H9 (cell line): ENCODE measurements at regions not wholly inside any gene's neighbourhood (a gene's known extent, or its start where the extent isn't known, plus 50 kb on each side); places are given as distances from the start of the nearest gene placed in this dataset.

Experiments used
- DNase-seq: peaks from one replicate; pipeline ENCODE4 v3.0.0-alpha.2; 2017
- H2AFZ ChIP-seq: one replicate; pipeline ENCODE4 v1.6.1; 2013; ENCODE audit warnings: mild to moderate bottlenecking, low read length, control low read depth, moderate library complexity
- H2AK5ac ChIP-seq: 2 replicates; pipeline ENCODE4 v1.6.1; 2013; ENCODE audit warnings: low read length, control low read depth, mixed read lengths; ENCODE audit not compliant: insufficient read length
- H2BK120ac ChIP-seq: one replicate; pipeline ENCODE4 v1.6.1; 2013; ENCODE audit warnings: low read depth, mild to moderate bottlenecking, low read length, control low read depth, inconsistent platforms; ENCODE audit not compliant: poor library complexity, severe bottlenecking
- H2BK12ac ChIP-seq: 2 replicates; pipeline ENCODE4 v1.6.1; 2013; ENCODE audit warnings: low read length, control low read depth, mixed read lengths, low read depth; ENCODE audit not compliant: insufficient read length
- H2BK15ac ChIP-seq: 2 replicates; pipeline ENCODE4 v1.6.1; 2013; ENCODE audit warnings: low read depth, low read length, control low read depth
- H2BK20ac ChIP-seq: one replicate; pipeline ENCODE4 v1.6.1; 2013; ENCODE audit warnings: low read depth, mild to moderate bottlenecking, low read length, control low read depth, inconsistent platforms; ENCODE audit not compliant: poor library complexity, severe bottlenecking
- H2BK5ac ChIP-seq: 2 replicates; pipeline ENCODE4 v1.6.1; 2013; ENCODE audit warnings: low read length, control low read depth, mixed read lengths; ENCODE audit not compliant: insufficient read length
- H3K14ac ChIP-seq: 2 replicates; pipeline ENCODE4 v1.6.1; 2013; ENCODE audit warnings: low read length, control low read depth; ENCODE audit not compliant: insufficient read depth
- H3K18ac ChIP-seq: 2 replicates; pipeline ENCODE4 v1.6.1; 2013; ENCODE audit warnings: low read depth, mild to moderate bottlenecking, mixed read lengths, low read length, control low read depth; ENCODE audit not compliant: insufficient read length
- H3K23ac ChIP-seq: 2 replicates; pipeline ENCODE4 v1.6.1; 2013; ENCODE audit warnings: low read length, control low read depth, mixed read lengths, low read depth; ENCODE audit not compliant: insufficient read length
- H3K23me2 ChIP-seq: 2 replicates; pipeline ENCODE4 v1.6.1; 2013; ENCODE audit warnings: low read depth, mild to moderate bottlenecking, mixed read lengths, low read length, control low read depth; ENCODE audit not compliant: insufficient read length, poor library complexity, severe bottlenecking
- H3K27ac ChIP-seq: 2 replicates; pipeline ENCODE4 v1.5.1; 2013; ENCODE audit warnings: low read length, control low read depth, mixed read lengths, low read depth; ENCODE audit not compliant: insufficient read length
- H3K27me3 ChIP-seq: 2 replicates; pipeline ENCODE4 v1.6.1; 2013; ENCODE audit warnings: low read length, control low read depth, inconsistent platforms; ENCODE audit not compliant: insufficient read depth
- H3K4ac ChIP-seq: 2 replicates; pipeline ENCODE4 v1.6.1; 2013; ENCODE audit warnings: low read depth, mild to moderate bottlenecking, control low read depth, inconsistent platforms, low read length, moderate library complexity
- H3K4me1 ChIP-seq: 2 replicates; pipeline ENCODE4 v1.6.1; 2013; ENCODE audit warnings: low read length, control low read depth, inconsistent platforms; ENCODE audit not compliant: insufficient read depth
- H3K4me2 ChIP-seq: 2 replicates; pipeline ENCODE4 v1.6.1; 2013; ENCODE audit warnings: low read length, control low read depth, mixed read lengths; ENCODE audit not compliant: insufficient read length, insufficient read depth
- H3K56ac ChIP-seq: 2 replicates; pipeline ENCODE4 v1.6.1; 2013; ENCODE audit warnings: low read depth, mild to moderate bottlenecking, mixed read lengths, low read length, control low read depth; ENCODE audit not compliant: insufficient read length
- H3K79me1 ChIP-seq: 2 replicates; pipeline ENCODE4 v1.6.1; 2013; ENCODE audit warnings: low read depth, mild to moderate bottlenecking, moderate library complexity, low read length, control low read depth, inconsistent platforms; ENCODE audit not compliant: insufficient read depth, poor library complexity, severe bottlenecking
- H3K79me2 ChIP-seq: 2 replicates; pipeline ENCODE4 v1.6.1; 2013; ENCODE audit warnings: low read length, control low read depth, inconsistent platforms; ENCODE audit not compliant: insufficient read depth
- H3K9ac ChIP-seq: 2 replicates; pipeline ENCODE4 v1.6.1; 2013; ENCODE audit warnings: low read length, control low read depth, mixed read lengths; ENCODE audit not compliant: insufficient read length; ENCODE audit errors: extremely low read depth
- H3K9me3 ChIP-seq: one replicate; pipeline ENCODE4 v1.6.1; 2013; ENCODE audit warnings: low read depth, low read length, inconsistent platforms; ENCODE audit not compliant: control insufficient read depth
- H3T11ph ChIP-seq: one replicate; pipeline ENCODE4 v1.6.1; 2013; ENCODE audit warnings: mild to moderate bottlenecking, low read length, control low read depth, inconsistent platforms
- H4K20me1 ChIP-seq: one replicate; pipeline ENCODE4 v1.6.1; 2013; ENCODE audit not compliant: control insufficient read depth, insufficient read length, insufficient read depth
- H4K5ac ChIP-seq: 2 replicates; pipeline ENCODE4 v1.6.1; 2013; ENCODE audit warnings: low read depth, mild to moderate bottlenecking, mixed read lengths, low read length, control low read depth; ENCODE audit not compliant: insufficient read length
- H4K8ac ChIP-seq: replicated peaks from 2 replicates; pipeline ENCODE4 v1.6.1; 2013; ENCODE audit warnings: low read length, control low read depth, mixed read lengths, low read depth; ENCODE audit not compliant: insufficient read length
- H4K91ac ChIP-seq: 2 replicates; pipeline ENCODE4 v1.6.1; 2013; ENCODE audit warnings: low read depth, mild to moderate bottlenecking, moderate library complexity, mixed read lengths, low read length, control low read depth; ENCODE audit not compliant: insufficient read length
- H3K27ac Mint-ChIP-seq, 3 experiments: 2 replicates in 2 of 3; 3 replicates in 1 of 3; pipeline ENCODE4 v1.8.0; 2020 to 2021; ENCODE audit warnings: mixed read lengths in 3 of 3, mild to moderate bottlenecking in 1 of 3, moderate library complexity in 1 of 3
- H3K27me3 Mint-ChIP-seq: 2 replicates; pipeline ENCODE4 v1.8.0; 2021; ENCODE audit warnings: low read depth, mild to moderate bottlenecking, moderate library complexity, mixed read lengths
- H3K36me3 Mint-ChIP-seq, 3 experiments: 2 replicates in 2 of 3; 3 replicates in 1 of 3; pipeline ENCODE4 v1.8.0; 2020 to 2021; ENCODE audit warnings: low read depth in 3 of 3, mixed read lengths in 3 of 3; ENCODE audit not compliant: insufficient read depth in 1 of 3
- H3K4me1 Mint-ChIP-seq, 2 experiments: 2 replicates each; pipeline ENCODE4 v1.8.0; 2020; ENCODE audit warnings: mixed read lengths in 2 of 2
- H3K4me3 Mint-ChIP-seq, 2 experiments: 2 replicates in 1 of 2; 3 replicates in 1 of 2; pipeline ENCODE4 v1.8.0; 2020 to 2021; ENCODE audit warnings: mild to moderate bottlenecking in 2 of 2, mixed read lengths in 2 of 2, moderate library complexity in 1 of 2
- H3K9me3 Mint-ChIP-seq, 2 experiments: 2 replicates in 1 of 2; 3 replicates in 1 of 2; pipeline ENCODE4 v1.8.0; 2020; ENCODE audit warnings: mild to moderate bottlenecking in 2 of 2, mixed read lengths in 2 of 2, moderate library complexity in 1 of 2
- WGBS: extraction: QIAGEN DNeasy Blood & Tissue Kit; methylation state at CpG from one replicate; pipeline ENCODE4 v1.1.7; 2013; ENCODE audit warnings: missing lambda C conversion rate, low lambda C conversion rate, mixed read lengths; ENCODE audit not compliant: insufficient read length; ENCODE audit errors: extremely low coverage; 5-methylcytosine and 5-hydroxymethylcytosine counted together
- TF ChIP-seq, protein P1 (sequence below): fragments of 200-600 bp; sonication (generic); conservative IDR thresholded peaks from 3 replicates; pipeline ENCODE4 v1.8.0; 2021; ENCODE audit warnings: antibody characterized with exemption, mild to moderate bottlenecking

DNA sequence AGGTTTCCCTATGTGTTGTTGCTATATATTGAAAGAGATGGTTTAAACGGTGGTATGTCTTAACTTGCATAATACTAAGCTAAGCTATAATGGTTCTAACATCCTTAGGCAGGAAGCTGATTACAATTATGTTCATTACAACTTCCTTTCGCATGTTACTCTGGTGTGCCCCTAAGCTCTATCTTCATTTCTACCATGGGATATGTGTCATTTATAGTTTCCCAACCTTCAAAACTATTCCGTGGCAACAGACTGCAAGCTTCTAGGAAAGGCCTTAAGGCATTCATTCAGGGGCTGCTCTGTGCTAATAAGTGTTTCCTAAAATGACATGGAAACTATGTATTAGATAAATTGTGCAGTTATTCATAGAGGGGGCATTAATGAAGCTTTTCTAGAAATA lies 294.6 kb downstream of the GXYLT1 start:
- Mint-ChIP-seq H3K4me3 (no peak overlapping the region), H3K9me3 (peaks cover 4 to 9% of the 10 kb centered on the region in 2 experiments; a peak in 3 of 5 replicates), H3K4me1 (no peaks in the 10 kb centered on the region), H3K27me3 (no peaks in the 10 kb centered on the region), H3K27ac (no peak overlapping the region), H3K36me3 (peaks cover 0 to 7% (median 0%) of the 10 kb centered on the region in 3 experiments; a peak in 2 of 7 replicates)
- Histone ChIP-seq H3K18ac (no peak overlapping the region), H2AK5ac (no peak overlapping the region), H3K56ac (no peak overlapping the region), H3K9me3 (no peaks in the 10 kb centered on the region), H3K79me1 (no peaks in the 10 kb centered on the region), H4K8ac (no peak overlapping the region), H2BK120ac (no peak overlapping the region), H2BK5ac (no peak overlapping the region), H3K79me2 (no peaks in the 10 kb centered on the region), H3K4me1 (no peaks in the 10 kb centered on the region), H3K14ac (no peak overlapping the region), H3K4ac (no peak overlapping the region), H3T11ph (no peak overlapping the region), H2BK15ac (no peak overlapping the region), H4K91ac (no peak overlapping the region), H3K23me2 (no peaks in the 10 kb centered on the region), H3K4me2 (no peak overlapping the region), H2BK20ac (no peak overlapping the region), H4K5ac (no peak overlapping the region), H2BK12ac (no peak overlapping the region), H3K27me3 (no peaks in the 10 kb centered on the region), H4K20me1 (no peaks in the 10 kb centered on the region), H3K9ac (no peak overlapping the region), H2AFZ (no peak overlapping the region), H3K23ac (no peak overlapping the region), H3K27ac (no peak overlapping the region)
- WGBS = no CpG with 5 or more reads among the region's 3 CpGs
- no peak for DNase-seq
- TF ChIP-seq, protein P1, sequence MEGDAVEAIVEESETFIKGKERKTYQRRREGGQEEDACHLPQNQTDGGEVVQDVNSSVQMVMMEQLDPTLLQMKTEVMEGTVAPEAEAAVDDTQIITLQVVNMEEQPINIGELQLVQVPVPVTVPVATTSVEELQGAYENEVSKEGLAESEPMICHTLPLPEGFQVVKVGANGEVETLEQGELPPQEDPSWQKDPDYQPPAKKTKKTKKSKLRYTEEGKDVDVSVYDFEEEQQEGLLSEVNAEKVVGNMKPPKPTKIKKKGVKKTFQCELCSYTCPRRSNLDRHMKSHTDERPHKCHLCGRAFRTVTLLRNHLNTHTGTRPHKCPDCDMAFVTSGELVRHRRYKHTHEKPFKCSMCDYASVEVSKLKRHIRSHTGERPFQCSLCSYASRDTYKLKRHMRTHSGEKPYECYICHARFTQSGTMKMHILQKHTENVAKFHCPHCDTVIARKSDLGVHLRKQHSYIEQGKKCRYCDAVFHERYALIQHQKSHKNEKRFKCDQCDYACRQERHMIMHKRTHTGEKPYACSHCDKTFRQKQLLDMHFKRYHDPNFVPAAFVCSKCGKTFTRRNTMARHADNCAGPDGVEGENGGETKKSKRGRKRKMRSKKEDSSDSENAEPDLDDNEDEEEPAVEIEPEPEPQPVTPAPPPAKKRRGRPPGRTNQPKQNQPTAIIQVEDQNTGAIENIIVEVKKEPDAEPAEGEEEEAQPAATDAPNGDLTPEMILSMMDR = no peak
